ENCODE measurements at regions not wholly inside any gene's neighbourhood (a gene's known extent, or its start where the extent isn't known, plus 50 kb on each side); places are given as distances from the start of the nearest gene placed in this dataset.
"Not testable (repeated sequence)": the region's sequence is repeated elsewhere in the genome, so short reads cannot be mapped to it uniquely, and the experiment has no call there.

DNA sequence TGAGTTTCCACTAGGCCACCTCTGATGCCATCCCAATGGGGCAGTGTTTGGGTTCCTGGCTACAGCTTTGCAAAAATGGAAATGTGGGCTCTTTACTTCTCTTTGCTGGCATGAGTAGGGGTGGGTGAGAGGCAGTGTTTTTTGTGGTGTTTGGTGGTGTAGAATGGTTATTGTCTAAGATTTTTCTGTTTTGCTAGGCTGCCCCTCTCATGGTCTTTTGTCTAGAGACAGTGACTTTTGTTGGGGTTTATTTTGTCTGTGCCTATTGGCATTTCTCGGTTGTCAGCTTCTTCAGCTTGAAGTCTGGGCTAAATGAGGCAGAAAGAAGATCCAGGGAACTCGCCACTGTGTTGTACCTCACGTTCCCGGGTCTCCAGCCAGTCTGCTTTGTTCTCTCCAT, 112.1 kb downstream of the CENPF start:
- no peak for DNase-seq (ENCODE audit: insufficient read length, low spot score)
- no peak for FAIRE-seq

GRCh38 chr1:214717351-214717750, 114.4 kb downstream of the CENPF start:
- DNase-seq (ENCODE audit: insufficient read length, low spot score) (no peak), FAIRE-seq (no peak)

DNA sequence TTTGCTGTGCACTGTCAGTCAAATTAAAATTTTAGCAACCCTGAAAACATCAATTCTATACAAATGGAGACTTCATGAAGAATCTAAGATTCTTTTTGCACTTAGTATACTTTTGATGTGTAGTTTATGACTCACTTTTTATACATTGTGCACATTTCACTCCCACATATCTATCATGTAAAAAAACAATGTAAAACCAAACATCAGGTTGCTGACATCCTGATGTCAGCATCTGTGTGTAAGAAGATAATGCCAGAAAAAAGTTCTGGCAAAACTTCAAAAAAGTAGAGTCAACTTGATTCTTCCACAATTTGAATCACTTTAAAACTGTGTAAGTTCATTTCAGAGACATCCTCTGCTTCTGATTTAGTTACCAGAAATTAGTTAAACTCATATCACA, 115.7 kb downstream of the CENPF start:
- FAIRE-seq (no peak), DNase-seq (ENCODE audit: insufficient read length, low spot score) (no peak)

DNA sequence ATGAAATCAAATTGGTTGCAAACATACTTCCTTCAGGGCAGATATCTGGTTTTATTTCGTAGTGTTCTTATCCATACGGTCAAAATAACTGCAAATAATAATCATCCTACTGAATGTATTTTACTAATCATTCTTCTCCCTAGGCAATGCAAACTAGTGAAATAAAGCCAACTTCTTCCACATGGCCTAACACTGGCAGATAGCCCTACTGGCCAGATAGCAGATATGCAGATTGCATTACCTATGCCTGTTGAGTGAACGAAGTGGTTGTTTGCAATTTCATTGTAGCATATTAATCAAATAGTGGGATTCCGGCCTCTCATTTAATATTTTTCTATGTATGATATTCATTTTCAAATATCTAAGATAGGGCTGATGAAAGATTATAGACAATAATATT, 116.2 kb downstream of the CENPF start:
- no peak for DNase-seq (ENCODE audit: insufficient read length, low spot score)
- FAIRE-seq, result no peak

- DNase-seq (ENCODE audit: insufficient read length, low spot score) (no peak), FAIRE-seq (no peak)
Observed at GRCh38 chr1:214720561-214720960, 117.6 kb downstream of the CENPF start.

DNA sequence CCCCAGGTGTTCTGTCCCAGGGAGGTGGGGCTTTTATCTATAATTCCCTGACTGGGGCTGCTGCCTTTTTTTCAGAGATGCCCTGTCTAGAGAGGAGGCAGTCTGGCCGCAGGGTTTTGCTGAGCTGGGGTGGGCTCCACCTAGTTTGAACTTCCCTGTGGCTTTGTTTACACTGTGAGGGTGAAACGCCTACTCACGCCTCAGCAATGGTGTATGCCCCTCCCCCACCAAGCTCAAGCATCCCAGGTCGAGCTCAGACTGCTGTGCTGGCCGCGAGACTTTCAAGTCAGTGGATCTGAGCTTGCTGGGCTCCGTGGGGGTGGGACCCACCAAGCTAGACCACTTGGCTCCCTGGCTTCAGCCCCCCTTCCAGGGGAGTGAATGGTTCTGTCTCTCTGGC, 124.3 kb downstream of the CENPF start:
- FAIRE-seq, result no peak
- DNase-seq (ENCODE audit: insufficient read length, low spot score), result no peak

GRCh38 chr1:214739621-214740238, 136.7 kb downstream of the CENPF start:
- DNase-seq (ENCODE audit: insufficient read length, low spot score), result no peak
- no peak for FAIRE-seq

GRCh38 chr1:214740471-214740870, 137.5 kb downstream of the CENPF start:
- FAIRE-seq (no peak), DNase-seq (ENCODE audit: insufficient read length, low spot score) (no peak)

GRCh38 chr1:214747050-214747635, 144.1 kb downstream of the CENPF start:
- FAIRE-seq (no peak), DNase-seq (ENCODE audit: insufficient read length, low spot score) (no peak)

- no peak for DNase-seq (ENCODE audit: insufficient read length, low spot score)
- FAIRE-seq, result no peak
Observed at GRCh38 chr1:214753236-214753852, 150.3 kb downstream of the CENPF start.

- no peak for FAIRE-seq
- DNase-seq (ENCODE audit: insufficient read length, low spot score), result no peak
Observed at GRCh38 chr1:214761030-214761429, 158.0 kb downstream of the CENPF start.

GRCh38 chr1:214762902-214763301, 159.9 kb downstream of the CENPF start:
- FAIRE-seq (no peak), DNase-seq (ENCODE audit: insufficient read length, low spot score) (no peak)

DNA sequence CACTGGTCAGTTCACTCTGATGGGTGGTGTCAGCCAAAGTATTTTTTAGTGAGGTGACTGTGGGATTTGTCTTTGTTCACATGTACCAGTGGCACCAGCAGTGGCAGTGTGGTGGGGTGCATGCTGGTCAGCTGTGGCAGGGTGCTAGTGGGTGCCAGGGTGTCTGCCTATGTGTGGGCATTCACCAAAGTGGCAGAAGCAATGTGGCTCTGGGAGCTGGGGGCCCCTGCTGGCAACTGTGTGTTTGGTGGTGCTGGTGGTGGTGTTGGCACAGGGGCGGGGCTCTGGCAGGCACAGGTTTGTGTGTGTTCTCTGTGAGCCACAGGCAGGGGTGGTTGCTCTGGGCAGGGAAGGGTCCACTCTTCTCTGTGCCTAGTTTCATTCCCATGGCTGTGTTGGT, 161.5 kb downstream of the CENPF start:
- DNase-seq (ENCODE audit: insufficient read length, low spot score) (no peak), FAIRE-seq (no peak)

DNA sequence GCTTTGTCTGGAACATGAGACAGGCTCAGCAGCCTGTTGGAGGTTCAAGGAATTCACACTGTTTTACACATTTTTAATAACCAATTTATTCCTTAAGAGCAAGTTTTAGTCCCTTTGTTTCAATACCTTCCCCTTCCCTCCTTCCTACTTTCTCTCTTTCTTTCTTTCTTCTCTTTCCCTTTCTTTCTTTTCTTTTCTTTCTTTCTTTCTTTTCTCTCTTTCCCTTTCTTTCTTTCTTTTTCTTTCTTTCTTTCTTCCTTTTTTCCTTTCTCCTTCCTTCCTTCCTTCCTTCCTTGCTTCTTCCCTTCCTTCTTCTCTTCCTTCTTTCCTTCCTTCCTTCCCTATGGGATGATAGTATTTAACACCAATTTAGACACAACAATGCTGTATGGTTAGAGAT, 164.2 kb downstream of the CENPF start:
- DNase-seq (ENCODE audit: insufficient read length, low spot score), result no peak
- no peak for FAIRE-seq

DNA sequence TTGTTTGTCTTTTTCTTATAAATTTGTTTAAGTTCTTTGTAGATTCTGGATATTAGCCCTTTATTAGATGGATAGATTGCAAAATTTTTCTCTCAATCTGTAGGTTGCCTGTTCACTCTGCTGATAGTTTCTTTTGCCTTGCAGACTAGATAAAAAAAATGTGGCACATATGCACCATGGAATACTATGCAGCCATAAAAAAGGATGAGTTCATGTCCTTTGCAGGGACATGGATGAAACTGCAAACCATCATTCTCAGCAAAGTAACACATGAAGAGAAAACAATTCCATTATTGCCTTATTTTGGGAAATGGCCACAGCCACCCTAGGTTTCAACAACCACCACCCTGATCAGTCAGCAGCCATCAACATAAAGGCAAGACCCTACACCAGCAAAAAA, 166.7 kb downstream of the CENPF start:
- FAIRE-seq; DNase-seq (ENCODE audit: insufficient read length, low spot score): not testable (repeated sequence)

DNA sequence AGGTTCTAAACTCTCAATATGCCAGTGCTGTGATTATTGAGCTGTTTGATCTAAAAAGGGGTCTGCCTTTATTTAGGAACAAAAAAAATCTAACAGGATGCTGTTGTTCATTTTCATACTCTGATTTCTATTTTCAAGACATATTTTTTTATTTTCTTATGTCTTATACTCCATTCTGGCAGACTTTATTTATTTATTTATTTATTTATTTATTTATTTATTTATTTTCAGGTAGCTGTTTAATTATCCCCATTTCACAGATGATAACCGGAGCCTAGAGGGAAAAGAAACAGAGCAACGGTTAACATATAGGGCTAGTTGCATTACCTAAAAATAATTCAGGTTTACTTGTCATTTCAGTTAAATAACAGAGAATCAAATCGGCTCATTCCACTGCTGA, 174.4 kb downstream of the CENPF start:
- FAIRE-seq (no peak), DNase-seq (ENCODE audit: insufficient read length, low spot score) (no peak)

DNA sequence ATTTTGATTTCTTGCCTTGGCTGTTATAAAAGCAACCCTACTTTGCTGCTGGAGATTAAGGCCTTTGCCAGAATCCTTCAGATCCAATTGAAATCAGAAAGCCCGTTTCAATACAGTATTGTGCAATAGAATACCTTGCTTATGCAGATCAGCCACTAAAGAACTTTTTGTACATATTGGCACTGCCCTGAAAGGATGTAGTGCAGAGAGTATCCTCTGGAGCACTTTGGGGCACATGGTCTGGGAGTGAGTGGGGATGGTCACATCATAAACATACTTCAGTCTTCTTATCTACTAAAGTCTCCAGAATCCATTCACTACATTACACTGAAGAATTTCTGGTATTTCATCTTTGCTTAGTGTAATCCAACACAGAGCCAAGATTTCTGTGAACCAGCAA, 189.0 kb downstream of the CENPF start:
- FAIRE-seq (no peak), DNase-seq (ENCODE audit: insufficient read length, low spot score) (no peak)

DNA sequence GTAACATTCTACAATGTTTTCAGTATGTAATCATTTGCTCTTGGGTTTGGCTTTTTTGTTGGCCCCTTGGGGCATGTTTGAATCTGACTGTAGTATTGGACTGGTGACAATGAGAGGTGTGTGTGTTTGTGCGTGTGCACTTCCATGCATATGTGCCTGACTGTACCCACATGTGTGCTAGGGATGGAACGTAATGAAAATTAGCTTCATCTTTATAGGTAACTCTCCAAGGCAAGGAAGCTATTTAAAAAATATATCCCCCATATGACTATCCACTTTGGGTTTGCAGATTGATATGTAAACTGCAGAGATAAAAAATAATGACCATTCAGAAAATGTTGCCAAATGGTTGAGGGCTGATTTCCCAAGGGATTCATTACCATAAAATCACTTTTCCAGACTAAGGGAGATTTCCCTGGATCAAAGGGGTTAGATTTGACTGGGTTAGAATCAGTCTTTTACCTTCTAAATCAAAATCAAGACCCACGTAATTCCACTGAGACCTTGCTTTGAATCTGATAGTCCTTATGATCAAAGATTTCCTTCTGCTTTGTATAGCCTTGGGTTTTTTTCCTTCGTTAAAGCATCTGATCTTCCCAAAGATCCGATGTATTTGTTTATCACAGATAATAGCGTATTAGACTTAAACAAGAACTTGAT, 189.7 kb downstream of the CENPF start:
- no peak for FAIRE-seq
- DNase-seq (ENCODE audit: insufficient read length, low spot score), result no peak

DNA sequence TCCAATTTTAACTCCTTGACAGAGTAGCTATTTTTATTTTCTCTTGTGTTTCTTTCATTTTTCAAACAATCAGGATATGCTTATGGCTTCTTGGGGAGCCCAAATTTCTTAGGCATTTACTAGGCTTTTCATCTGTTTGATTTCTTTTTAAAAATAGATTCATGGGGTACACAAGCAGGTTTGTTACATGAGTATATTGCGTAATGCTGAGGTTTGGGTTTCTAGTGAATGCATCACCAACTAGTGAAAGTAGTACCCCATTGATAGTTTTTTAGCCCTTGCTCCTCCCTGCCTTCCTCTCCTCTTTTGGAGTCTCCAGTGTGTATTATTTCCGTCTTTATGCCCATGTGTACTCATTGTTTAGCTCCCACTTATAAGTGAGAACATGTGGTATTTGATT, 190.7 kb downstream of the CENPF start:
- DNase-seq (ENCODE audit: insufficient read length, low spot score), result no peak
- no peak for FAIRE-seq

GRCh38 chr1:214801191-214801590, 198.2 kb downstream of the CENPF start:
- DNase-seq (ENCODE audit: insufficient read length, low spot score) (no peak), FAIRE-seq (no peak)

- peak; percentile 19 for DNase-seq (ENCODE audit: insufficient read length, low spot score)
Observed at GRCh38 chr1:214808845-214809460, 206.0 kb downstream of the CENPF start.

GRCh38 chr1:214816603-214817002, 213.6 kb downstream of the CENPF start:
- DNase-seq (ENCODE audit: insufficient read length, low spot score) (no peak), FAIRE-seq (no peak)

More at GRCh38 chr1:214808845-214809460, 206.0 kb downstream of the CENPF start:
- FAIRE-seq, result no peak

Measured in HTR-8/SVneo (cell line).